ENCODE measurements at regions not wholly inside any gene's neighbourhood (a gene's known extent, or its start where the extent isn't known, plus 50 kb on each side); places are given as distances from the start of the nearest gene placed in this dataset.

DNA sequence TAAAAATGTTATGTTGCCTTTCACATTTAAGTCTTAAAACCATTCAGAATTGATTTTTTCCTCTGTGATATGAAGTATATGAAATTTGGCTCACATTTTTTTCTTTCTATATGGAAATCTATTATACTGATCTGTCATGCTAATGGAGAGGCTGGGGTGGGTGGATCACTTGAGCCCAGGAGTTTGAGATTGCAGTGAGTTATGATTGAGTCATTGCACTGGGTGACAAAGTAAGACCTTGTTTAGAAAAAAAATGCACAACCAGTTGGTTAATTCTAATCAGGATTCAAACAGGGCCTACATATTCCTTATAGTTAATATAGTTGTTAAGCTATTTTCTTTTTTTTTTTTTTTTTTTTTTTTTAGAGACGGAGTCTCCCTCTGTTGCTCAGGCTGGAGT lies 230.5 kb downstream of the MFSD1 start:
- TF ChIP-seq, protein P1, sequence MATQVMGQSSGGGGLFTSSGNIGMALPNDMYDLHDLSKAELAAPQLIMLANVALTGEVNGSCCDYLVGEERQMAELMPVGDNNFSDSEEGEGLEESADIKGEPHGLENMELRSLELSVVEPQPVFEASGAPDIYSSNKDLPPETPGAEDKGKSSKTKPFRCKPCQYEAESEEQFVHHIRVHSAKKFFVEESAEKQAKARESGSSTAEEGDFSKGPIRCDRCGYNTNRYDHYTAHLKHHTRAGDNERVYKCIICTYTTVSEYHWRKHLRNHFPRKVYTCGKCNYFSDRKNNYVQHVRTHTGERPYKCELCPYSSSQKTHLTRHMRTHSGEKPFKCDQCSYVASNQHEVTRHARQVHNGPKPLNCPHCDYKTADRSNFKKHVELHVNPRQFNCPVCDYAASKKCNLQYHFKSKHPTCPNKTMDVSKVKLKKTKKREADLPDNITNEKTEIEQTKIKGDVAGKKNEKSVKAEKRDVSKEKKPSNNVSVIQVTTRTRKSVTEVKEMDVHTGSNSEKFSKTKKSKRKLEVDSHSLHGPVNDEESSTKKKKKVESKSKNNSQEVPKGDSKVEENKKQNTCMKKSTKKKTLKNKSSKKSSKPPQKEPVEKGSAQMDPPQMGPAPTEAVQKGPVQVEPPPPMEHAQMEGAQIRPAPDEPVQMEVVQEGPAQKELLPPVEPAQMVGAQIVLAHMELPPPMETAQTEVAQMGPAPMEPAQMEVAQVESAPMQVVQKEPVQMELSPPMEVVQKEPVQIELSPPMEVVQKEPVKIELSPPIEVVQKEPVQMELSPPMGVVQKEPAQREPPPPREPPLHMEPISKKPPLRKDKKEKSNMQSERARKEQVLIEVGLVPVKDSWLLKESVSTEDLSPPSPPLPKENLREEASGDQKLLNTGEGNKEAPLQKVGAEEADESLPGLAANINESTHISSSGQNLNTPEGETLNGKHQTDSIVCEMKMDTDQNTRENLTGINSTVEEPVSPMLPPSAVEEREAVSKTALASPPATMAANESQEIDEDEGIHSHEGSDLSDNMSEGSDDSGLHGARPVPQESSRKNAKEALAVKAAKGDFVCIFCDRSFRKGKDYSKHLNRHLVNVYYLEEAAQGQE (IDR thresholded peaks at IDR 0.05; ENCODE audit: unreplicated experiment), result no peak
- no peak for TF ChIP-seq NANOG (IDR thresholded peaks at IDR 0.05; ENCODE audit: borderline replicate concordance)
- no peak for TF ChIP-seq JUNB (IDR thresholded peaks at IDR 0.05; ENCODE audit: unreplicated experiment)

DNA sequence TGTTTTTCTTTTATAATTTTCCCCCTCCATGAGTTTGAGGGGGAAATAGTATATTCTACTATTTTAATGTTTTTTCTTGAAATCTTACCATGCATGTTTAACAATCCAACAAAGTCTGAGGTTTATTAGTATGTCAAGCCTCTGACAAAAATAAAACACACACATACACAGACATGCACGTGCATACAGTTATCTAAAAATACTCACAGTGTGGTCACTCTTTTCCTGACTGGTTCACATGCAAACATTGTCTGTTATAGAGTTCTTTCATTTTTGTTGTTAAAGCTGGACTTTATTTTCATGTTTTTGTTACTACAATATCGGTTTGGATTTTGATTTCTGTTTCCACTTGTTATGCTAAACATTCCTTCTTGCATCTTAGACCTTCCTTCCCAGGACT lies 236.6 kb downstream of the MFSD1 start:
- H3K4me3 Mint-ChIP-seq, result no peak overlapping the region
- H3K4me2 ChIP-seq, result no peak overlapping the region
- H3F3A ChIP-seq (replicated peaks; ENCODE audit: low read depth), result no peaks in the 10 kb centered on the region
- H3K79me2 ChIP-seq (replicated peaks; ENCODE audit: insufficient read depth), result no peaks in the 10 kb centered on the region
- no peaks in the 10 kb centered on the region for H3K4me1 ChIP-seq (ENCODE audit: insufficient read depth)
- H3K4me3 ChIP-seq, result no peak overlapping the region
- no peak overlapping the region for H3K27ac ChIP-seq (ENCODE audit: low read depth)
- no peaks in the 10 kb centered on the region for H3K27me3 Mint-ChIP-seq (ENCODE audit: insufficient read depth, low read depth, poor library complexity)
- no peaks in the 10 kb centered on the region for H3K27me3 ChIP-seq (ENCODE audit: insufficient read depth)
- H3K9me3 Mint-ChIP-seq, result no peaks in the 10 kb centered on the region
- no peaks in the 10 kb centered on the region for H4K20me1 ChIP-seq (replicated peaks; ENCODE audit: insufficient read depth)
- no peaks in the 10 kb centered on the region for H3K36me3 ChIP-seq (ENCODE audit: insufficient read depth)
- DNase-seq (ENCODE audit: low spot score), result no peak
- H2AFZ ChIP-seq, result no peak overlapping the region
- H3K27ac Mint-ChIP-seq, result no peak overlapping the region
- H3K4me1 Mint-ChIP-seq, result no peaks in the 10 kb centered on the region
- no peak for TF ChIP-seq EZH2 (IDR thresholded peaks at IDR 0.05; ENCODE audit: low read depth, unreplicated experiment)
- no peak for TF ChIP-seq CREB1 (CRISPR knock-in tag; IDR thresholded peaks at IDR 0.05; ENCODE audit: low read depth)
- H3K36me3 Mint-ChIP-seq (ENCODE audit: low read depth), result no peaks in the 10 kb centered on the region
- no peak for ATAC-seq
- no peaks in the 10 kb centered on the region for H3K9me2 ChIP-seq (ENCODE audit: insufficient read depth)

More for the DNA sequence above, 230.5 kb downstream of the MFSD1 start:
- Histone ChIP-seq H2AFZ (no peak overlapping the region), H3K36me3 (ENCODE audit: insufficient read depth) (no peaks in the 10 kb centered on the region), H3F3A (replicated peaks; ENCODE audit: low read depth) (no peaks in the 10 kb centered on the region), H3K79me2 (replicated peaks; ENCODE audit: insufficient read depth) (no peaks in the 10 kb centered on the region), H3K27ac (ENCODE audit: low read depth) (no peak overlapping the region), H4K20me1 (replicated peaks; ENCODE audit: insufficient read depth) (no peaks in the 10 kb centered on the region), H3K4me2 (no peak overlapping the region), H3K27me3 (ENCODE audit: insufficient read depth) (no peaks in the 10 kb centered on the region), H3K9me2 (ENCODE audit: insufficient read depth) (peaks cover 7% of the 10 kb centered on the region; the same call in 1 of the 2 replicates), H3K4me3 (no peak overlapping the region), H3K4me1 (ENCODE audit: insufficient read depth) (no peaks in the 10 kb centered on the region)
- H3K4me1 Mint-ChIP-seq, result no peaks in the 10 kb centered on the region
- no peaks in the 10 kb centered on the region for H3K9me3 Mint-ChIP-seq
- ATAC-seq, result no peak
- H3K36me3 Mint-ChIP-seq (ENCODE audit: low read depth), result no peaks in the 10 kb centered on the region
- H3K27me3 Mint-ChIP-seq (ENCODE audit: insufficient read depth, low read depth, poor library complexity), result no peaks in the 10 kb centered on the region
- H3K27ac Mint-ChIP-seq, result no peak overlapping the region
- no peak for DNase-seq (ENCODE audit: low spot score)
- H3K4me3 Mint-ChIP-seq, result no peak overlapping the region

DNA sequence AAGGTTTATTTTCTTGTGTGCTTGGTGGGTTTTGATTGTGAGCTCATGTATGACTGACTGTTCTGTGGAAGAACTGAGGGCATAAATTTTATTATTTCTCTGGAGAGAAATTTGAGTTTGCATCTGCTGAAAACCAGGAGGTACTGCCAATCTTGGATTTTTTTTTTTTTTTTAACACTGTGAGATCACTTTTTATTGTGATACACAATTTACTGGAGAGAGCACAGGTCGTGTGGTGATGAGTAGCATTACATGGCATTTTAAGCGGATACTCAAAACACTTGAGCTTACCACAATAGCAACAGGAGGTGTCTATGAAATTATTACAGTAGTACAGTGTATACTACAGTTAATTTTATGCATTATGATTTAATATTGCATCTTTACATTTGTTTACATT lies 237.4 kb downstream of the MFSD1 start:
- DNase-seq (ENCODE audit: low spot score), result no peak
- Histone ChIP-seq H3K9me2 (ENCODE audit: insufficient read depth) (no peaks in the 10 kb centered on the region), H3K4me2 (no peak overlapping the region), H3K27ac (ENCODE audit: low read depth) (no peak overlapping the region), H3K4me1 (ENCODE audit: insufficient read depth) (no peaks in the 10 kb centered on the region), H3K4me3 (no peak overlapping the region), H3K36me3 (ENCODE audit: insufficient read depth) (no peaks in the 10 kb centered on the region), H2AFZ (no peak overlapping the region), H3K27me3 (ENCODE audit: insufficient read depth) (no peaks in the 10 kb centered on the region), H3F3A (replicated peaks; ENCODE audit: low read depth) (no peaks in the 10 kb centered on the region), H3K79me2 (replicated peaks; ENCODE audit: insufficient read depth) (no peaks in the 10 kb centered on the region), H4K20me1 (replicated peaks; ENCODE audit: insufficient read depth) (no peaks in the 10 kb centered on the region)
- no peak overlapping the region for H3K4me3 Mint-ChIP-seq
- H3K27me3 Mint-ChIP-seq (ENCODE audit: insufficient read depth, low read depth, poor library complexity), result no peaks in the 10 kb centered on the region
- no peak overlapping the region for H3K27ac Mint-ChIP-seq
- no peaks in the 10 kb centered on the region for H3K9me3 Mint-ChIP-seq
- no peaks in the 10 kb centered on the region for H3K36me3 Mint-ChIP-seq (ENCODE audit: low read depth)
- H3K4me1 Mint-ChIP-seq, result no peaks in the 10 kb centered on the region
- no peak for ATAC-seq
- TF ChIP-seq, protein P1 (IDR thresholded peaks at IDR 0.05; ENCODE audit: unreplicated experiment), result no peak
- no peak for TF ChIP-seq ZNF331 (CRISPR knock-in tag; IDR thresholded peaks at IDR 0.05; ENCODE audit: low read depth)
- TF ChIP-seq ZNF114 (CRISPR knock-in tag; IDR thresholded peaks at IDR 0.05), result no peak
- TF ChIP-seq EZH2 (IDR thresholded peaks at IDR 0.05; ENCODE audit: low read depth, unreplicated experiment), result no peak
- TF ChIP-seq, protein P2, sequence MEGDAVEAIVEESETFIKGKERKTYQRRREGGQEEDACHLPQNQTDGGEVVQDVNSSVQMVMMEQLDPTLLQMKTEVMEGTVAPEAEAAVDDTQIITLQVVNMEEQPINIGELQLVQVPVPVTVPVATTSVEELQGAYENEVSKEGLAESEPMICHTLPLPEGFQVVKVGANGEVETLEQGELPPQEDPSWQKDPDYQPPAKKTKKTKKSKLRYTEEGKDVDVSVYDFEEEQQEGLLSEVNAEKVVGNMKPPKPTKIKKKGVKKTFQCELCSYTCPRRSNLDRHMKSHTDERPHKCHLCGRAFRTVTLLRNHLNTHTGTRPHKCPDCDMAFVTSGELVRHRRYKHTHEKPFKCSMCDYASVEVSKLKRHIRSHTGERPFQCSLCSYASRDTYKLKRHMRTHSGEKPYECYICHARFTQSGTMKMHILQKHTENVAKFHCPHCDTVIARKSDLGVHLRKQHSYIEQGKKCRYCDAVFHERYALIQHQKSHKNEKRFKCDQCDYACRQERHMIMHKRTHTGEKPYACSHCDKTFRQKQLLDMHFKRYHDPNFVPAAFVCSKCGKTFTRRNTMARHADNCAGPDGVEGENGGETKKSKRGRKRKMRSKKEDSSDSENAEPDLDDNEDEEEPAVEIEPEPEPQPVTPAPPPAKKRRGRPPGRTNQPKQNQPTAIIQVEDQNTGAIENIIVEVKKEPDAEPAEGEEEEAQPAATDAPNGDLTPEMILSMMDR (conservative IDR thresholded peaks at IDR 0.05; ENCODE audit: low read depth in 2 of 2), result no peak
- no peak for TF ChIP-seq CREB1 (CRISPR knock-in tag; IDR thresholded peaks at IDR 0.05; ENCODE audit: low read depth)
- no peak for TF ChIP-seq POLR2AphosphoS5 (IDR thresholded peaks at IDR 0.05; ENCODE audit: low read depth)
